Duodenal mucosa (tissue), 2 donors: ENCODE measurements at regions not wholly inside any gene's neighbourhood (a gene's known extent, or its start where the extent isn't known, plus 50 kb on each side); places are given as distances from the start of the nearest gene placed in this dataset.

Experiments
- H3K27ac ChIP-seq: one replicate; pipeline ENCODE4 v1.7.0; 2013; ENCODE audit warnings: low read depth, low read length
- H3K27me3 ChIP-seq, 2 donors: one replicate each; pipeline ENCODE4 v1.7.0; 2013; ENCODE audit warnings: low read length in 2 of 2, control low read depth in 1 of 2; ENCODE audit not compliant: insufficient read depth in 2 of 2, control insufficient read depth in 1 of 2
- H3K36me3 ChIP-seq, 2 donors: one replicate each; pipeline ENCODE4 v1.7.0; 2013; ENCODE audit warnings: low read length in 2 of 2, control low read depth in 1 of 2; ENCODE audit not compliant: insufficient read depth in 2 of 2, control insufficient read depth in 1 of 2
- H3K4me1 ChIP-seq, 2 donors: one replicate each; pipeline ENCODE4 v1.7.0; 2013; ENCODE audit warnings: low read length in 2 of 2, control low read depth in 1 of 2; ENCODE audit not compliant: insufficient read depth in 2 of 2, control insufficient read depth in 1 of 2
- H3K4me3 ChIP-seq, 2 donors: one replicate each; pipeline ENCODE4 v1.7.0; 2013; ENCODE audit warnings: low read length in 2 of 2, low read depth in 1 of 2
- H3K9ac ChIP-seq, 2 donors: one replicate each; pipeline ENCODE4 v1.7.0; 2013; ENCODE audit warnings: low read length in 2 of 2, low read depth in 1 of 2
- H3K9me3 ChIP-seq, 2 donors: one replicate each; pipeline ENCODE4 v1.7.0; 2013; ENCODE audit warnings: low read length in 2 of 2, control low read depth in 1 of 2; ENCODE audit not compliant: control insufficient read depth in 1 of 2

DNA sequence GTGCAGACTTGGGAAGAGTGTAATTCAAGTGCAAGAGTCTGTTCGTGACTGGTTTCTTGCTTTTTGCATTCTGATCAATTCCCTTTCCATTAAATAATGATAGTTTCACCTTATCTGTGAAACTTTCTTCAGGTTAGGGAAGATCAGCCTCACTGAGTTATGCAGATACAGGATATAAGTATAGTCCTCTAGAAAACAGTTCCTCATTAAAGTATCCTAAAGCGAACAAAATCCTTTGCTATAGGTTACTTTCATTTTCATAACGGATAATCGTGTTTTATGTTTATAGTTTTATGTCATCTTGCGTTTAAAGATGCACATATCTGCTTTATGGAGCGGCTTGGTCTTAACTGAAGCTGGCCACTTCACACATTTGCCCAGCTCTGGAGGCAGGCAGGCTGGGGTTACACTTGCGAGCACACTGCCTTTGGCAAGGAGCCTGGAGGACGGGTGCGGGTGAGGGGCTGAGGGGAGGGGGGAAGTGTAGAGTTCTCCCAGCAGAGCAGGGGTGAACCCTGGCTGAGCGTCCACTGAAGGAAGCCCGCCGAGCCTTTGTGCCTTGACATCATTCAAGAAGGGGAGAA, 123.5 kb upstream of the IFNGR1 start:
- Histone ChIP-seq H3K4me1 (peaks cover 12 to 21% of the 10 kb centered on the region in 2 donors), H3K27ac (no peak overlapping the region), H3K27me3 (no peaks in the 10 kb centered on the region), H3K36me3 (no peaks in the 10 kb centered on the region), H3K9ac (peak overlapping the region; percentile 2 to 54), H3K4me3 (peak overlapping the region; percentile 67 to 80), H3K9me3 (no peaks in the 10 kb centered on the region)

DNA sequence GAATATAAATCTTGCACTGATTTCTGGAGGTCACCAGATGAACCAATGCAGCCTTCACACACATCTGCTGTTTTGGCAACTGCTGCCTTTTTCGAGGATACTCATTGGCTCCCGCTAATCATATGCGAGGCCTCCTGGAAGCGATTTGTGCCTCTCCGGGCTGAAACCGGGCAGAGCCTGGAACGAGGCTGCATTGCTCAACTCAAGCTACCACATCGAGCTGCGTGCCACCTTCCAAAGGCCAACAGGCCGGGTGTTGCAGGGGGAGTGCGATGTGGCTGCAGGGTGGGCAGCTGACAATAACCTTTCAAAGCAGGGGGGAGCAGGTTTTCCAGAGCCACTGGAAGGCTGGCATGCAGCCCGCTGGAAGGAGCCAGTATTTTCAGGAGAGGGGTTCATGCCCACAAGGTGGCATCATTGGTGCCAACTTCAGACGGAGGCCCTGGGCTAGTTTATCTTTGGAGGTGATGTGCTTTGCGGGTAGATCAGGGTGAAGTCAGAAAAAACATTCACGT, 122.6 kb upstream of the IFNGR1 start:
- peak overlapping the region; percentile 67 to 80 for H3K4me3 ChIP-seq
- no peaks in the 10 kb centered on the region for H3K9me3 ChIP-seq

GRCh38 chr6:137339929-137340559, 120.9 kb upstream of the IFNGR1 start:
- no peaks in the 10 kb centered on the region for H3K9me3 ChIP-seq
- no peaks in the 10 kb centered on the region for H3K36me3 ChIP-seq
- no peaks in the 10 kb centered on the region for H3K27me3 ChIP-seq
- peaks cover 12 to 21% of the 10 kb centered on the region in 2 donors for H3K4me1 ChIP-seq
- H3K9ac ChIP-seq = no peak overlapping the region
- no peak overlapping the region for H3K4me3 ChIP-seq
- no peak overlapping the region for H3K27ac ChIP-seq

More for the DNA sequence above, 122.6 kb upstream of the IFNGR1 start:
- peak overlapping the region in 1 of 2 donors; percentile 22 for H3K9ac ChIP-seq
- H3K27me3 ChIP-seq = no peaks in the 10 kb centered on the region
- no peaks in the 10 kb centered on the region for H3K36me3 ChIP-seq
- H3K4me1 ChIP-seq = peaks cover 12 to 21% of the 10 kb centered on the region in 2 donors
- H3K27ac ChIP-seq = no peak overlapping the region

DNA sequence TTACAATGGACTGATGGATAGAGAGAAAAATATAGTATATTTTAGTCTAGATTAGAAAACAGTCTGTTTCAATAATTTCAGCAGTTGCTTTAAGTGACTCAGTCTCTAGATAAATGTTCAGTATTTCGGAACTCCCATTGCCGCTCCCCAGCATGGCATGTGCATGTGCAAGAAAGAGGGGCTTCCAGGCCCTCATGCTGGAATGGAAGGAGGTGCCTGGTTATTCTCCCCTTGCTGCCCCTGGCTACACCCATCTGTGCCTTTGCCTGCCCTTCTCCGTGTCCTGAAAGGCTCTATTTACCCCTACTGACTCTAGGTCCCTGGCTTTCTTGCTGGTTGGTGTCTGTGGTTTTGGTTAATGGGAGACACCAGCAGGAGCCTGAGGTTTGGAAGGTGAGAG, 115.7 kb upstream of the IFNGR1 start:
- H3K4me3 ChIP-seq = no peak overlapping the region
- H3K27ac ChIP-seq = no peak overlapping the region
- H3K9me3 ChIP-seq = no peaks in the 10 kb centered on the region
- no peaks in the 10 kb centered on the region for H3K36me3 ChIP-seq
- H3K9ac ChIP-seq = no peak overlapping the region
- no peaks in the 10 kb centered on the region for H3K4me1 ChIP-seq
- H3K27me3 ChIP-seq = no peaks in the 10 kb centered on the region

- Histone ChIP-seq H3K27ac (no peak overlapping the region), H3K36me3 (no peaks in the 10 kb centered on the region), H3K9ac (no peak overlapping the region), H3K27me3 (no peaks in the 10 kb centered on the region), H3K4me3 (no peak overlapping the region), H3K9me3 (no peaks in the 10 kb centered on the region), H3K4me1 (no peaks in the 10 kb centered on the region)
Measured at GRCh38 chr6:137334094-137334493, 114.9 kb upstream of the IFNGR1 start.

DNA sequence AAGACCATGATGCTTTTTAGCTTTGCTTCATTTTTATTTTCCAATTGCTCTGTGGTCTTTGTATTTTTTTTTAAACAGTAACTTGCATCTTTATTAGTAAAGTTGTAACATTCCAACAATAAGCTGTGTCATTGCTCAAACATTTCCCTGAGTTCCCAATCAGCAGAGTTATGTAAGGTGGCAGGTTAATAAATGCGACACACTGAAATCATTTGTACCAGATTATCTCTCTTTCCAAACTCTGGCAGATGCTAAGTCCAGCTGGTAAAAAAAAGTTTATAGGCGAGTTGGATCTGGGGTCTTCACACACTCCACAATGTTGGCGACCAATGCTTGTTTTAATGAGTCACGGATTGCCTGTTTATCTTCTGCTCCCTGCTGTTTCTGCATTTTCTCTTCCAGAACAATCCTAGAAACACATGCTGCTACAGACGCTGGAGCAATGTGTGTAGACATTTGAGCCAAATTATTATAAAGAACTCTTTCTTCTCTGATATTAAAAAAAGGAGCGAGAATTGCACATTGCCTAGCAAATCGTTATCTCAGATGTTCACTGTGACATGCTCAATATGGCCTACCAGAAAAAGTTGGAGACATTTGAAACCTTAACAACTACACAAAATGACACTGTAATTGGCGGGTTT, 113.6 kb upstream of the IFNGR1 start:
- Histone ChIP-seq H3K27me3 (no peaks in the 10 kb centered on the region), H3K36me3 (no peaks in the 10 kb centered on the region), H3K9ac (no peak overlapping the region), H3K9me3 (no peaks in the 10 kb centered on the region), H3K4me3 (no peak overlapping the region), H3K27ac (no peak overlapping the region), H3K4me1 (no peaks in the 10 kb centered on the region)

DNA sequence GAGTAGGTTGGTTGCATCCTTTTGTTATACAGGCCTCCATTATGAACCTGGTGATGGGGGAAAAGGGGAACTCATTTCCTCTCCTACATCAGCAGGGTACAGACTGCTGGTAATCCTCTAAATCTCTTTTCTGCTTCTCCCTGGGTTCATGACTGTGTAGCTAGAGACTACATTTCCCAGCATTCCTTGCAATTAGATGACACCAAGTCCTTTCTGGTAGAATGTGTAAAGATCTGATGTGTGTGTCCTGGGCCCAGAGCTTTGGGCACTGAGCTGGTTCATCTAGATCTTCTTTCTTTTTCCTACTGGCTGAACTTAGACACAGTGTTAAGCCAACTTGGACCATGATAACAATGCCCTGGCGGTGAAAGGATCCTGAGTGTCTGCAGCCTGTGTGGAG, 104.7 kb upstream of the IFNGR1 start:
- no peak overlapping the region for H3K27ac ChIP-seq
- no peak overlapping the region for H3K4me3 ChIP-seq
- no peaks in the 10 kb centered on the region for H3K4me1 ChIP-seq
- no peaks in the 10 kb centered on the region for H3K36me3 ChIP-seq
- no peaks in the 10 kb centered on the region for H3K27me3 ChIP-seq
- no peaks in the 10 kb centered on the region for H3K9me3 ChIP-seq
- no peak overlapping the region for H3K9ac ChIP-seq

GRCh38 chr6:137320271-137320670, 101.1 kb upstream of the IFNGR1 start:
- H3K27ac ChIP-seq = no peak overlapping the region
- H3K9ac ChIP-seq = no peak overlapping the region
- H3K27me3 ChIP-seq = no peaks in the 10 kb centered on the region
- H3K9me3 ChIP-seq = no peaks in the 10 kb centered on the region
- H3K4me1 ChIP-seq = no peaks in the 10 kb centered on the region
- H3K36me3 ChIP-seq = no peaks in the 10 kb centered on the region
- H3K4me3 ChIP-seq = no peak overlapping the region

GRCh38 chr6:137316626-137317025, 97.4 kb upstream of the IFNGR1 start:
- H3K27me3 ChIP-seq = no peaks in the 10 kb centered on the region
- H3K36me3 ChIP-seq = no peaks in the 10 kb centered on the region
- no peaks in the 10 kb centered on the region for H3K4me1 ChIP-seq
- no peak overlapping the region for H3K4me3 ChIP-seq
- no peak overlapping the region for H3K27ac ChIP-seq
- no peak overlapping the region for H3K9ac ChIP-seq
- no peaks in the 10 kb centered on the region for H3K9me3 ChIP-seq

DNA sequence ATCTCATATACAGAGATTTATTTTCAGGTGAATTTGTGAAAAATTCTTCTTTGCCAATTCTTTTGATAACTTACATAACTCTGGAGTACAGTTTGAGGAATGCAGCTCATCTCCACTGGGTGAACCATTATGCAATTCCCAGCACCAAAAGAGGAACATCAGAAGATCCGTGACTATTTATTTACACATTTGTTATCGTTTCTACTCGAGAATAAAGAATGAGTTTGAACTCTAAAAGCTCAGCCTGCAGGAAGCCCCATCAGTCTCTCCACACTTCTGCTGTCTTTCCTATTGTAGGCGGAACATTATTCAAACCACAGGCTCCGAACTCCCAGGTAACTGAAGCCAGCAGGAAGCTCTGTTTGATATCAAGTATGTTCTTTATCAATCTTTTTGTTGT, 95.9 kb upstream of the IFNGR1 start:
- Histone ChIP-seq H3K4me1 (no peaks in the 10 kb centered on the region), H3K27ac (no peak overlapping the region), H3K4me3 (no peak overlapping the region), H3K36me3 (no peaks in the 10 kb centered on the region), H3K9me3 (no peaks in the 10 kb centered on the region), H3K9ac (no peak overlapping the region), H3K27me3 (no peaks in the 10 kb centered on the region)
